ENCODE measurements at regions not wholly inside any gene's neighbourhood (a gene's known extent, or its start where the extent isn't known, plus 50 kb on each side); places are given as distances from the start of the nearest gene placed in this dataset.

DNA sequence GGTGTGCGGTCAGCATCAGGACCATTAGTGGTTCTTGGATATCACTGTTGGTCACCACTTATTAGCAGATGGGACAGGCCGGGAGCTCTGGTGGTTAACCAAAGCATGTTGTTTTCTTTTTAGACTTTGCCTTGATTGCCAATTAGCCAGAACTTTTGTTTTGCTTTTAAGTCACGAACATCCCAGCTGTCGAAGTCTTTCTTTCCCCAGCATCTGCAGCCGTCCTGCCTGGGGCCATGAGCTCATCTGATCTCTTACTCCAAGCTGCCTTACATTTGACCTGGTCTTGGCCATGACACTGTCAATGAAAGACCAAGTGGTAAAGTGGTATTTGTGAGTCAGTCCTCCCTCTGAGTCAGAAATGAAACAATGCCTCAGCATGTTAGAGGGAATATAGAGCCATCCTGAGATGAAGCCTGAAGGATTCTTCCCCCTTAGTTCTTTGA is 53.9 kb upstream of the CREB5 start:
- peak; percentile 96 for FAIRE-seq
- DNase-seq (ENCODE audit: insufficient read length, low spot score): peak; percentile 78

- DNase-seq (ENCODE audit: insufficient read length, low spot score): no peak
- FAIRE-seq: no peak
Measured at GRCh38 chr7:28360739-28361138, 51.6 kb upstream of the CREB5 start.

GRCh38 chr7:28361551-28361950 is 50.8 kb upstream of the CREB5 start:
- FAIRE-seq: no peak
- no peak for DNase-seq (ENCODE audit: insufficient read length, low spot score)

GRCh38 chr7:28362182-28362581 is 50.1 kb upstream of the CREB5 start:
- FAIRE-seq: no peak

More at GRCh38 chr7:28362182-28362581, 50.1 kb upstream of the CREB5 start:
- no peak for DNase-seq (ENCODE audit: insufficient read length, low spot score)
